Kidney (tissue), 13 donors: ENCODE measurements at regions not wholly inside any gene's neighbourhood (a gene's known extent, or its start where the extent isn't known, plus 50 kb on each side); places are given as distances from the start of the nearest gene placed in this dataset.
A peak's percentile ranks its signal among the peaks of the same experiment; 100 is the strongest.
"Not testable (repeated sequence)": the region's sequence is repeated elsewhere in the genome, so short reads cannot be mapped to it uniquely, and the experiment has no call there.

Source experiments
- DNase-seq, 5 donors: peaks; one replicate each; pipeline ENCODE4 v3.0.0-alpha.2; 2013 to 2020
- FAIRE-seq: peaks from 2 replicates; lab custom pipeline; 2012; peaks lifted over from hg19 to GRCh38; lab: Jason Lieb, UNC
- H3K27ac ChIP-seq, 2 donors: one replicate each; pipeline ENCODE4 v1.7.0; 2013; ENCODE audit warnings: low read depth in 2 of 2, low read length in 2 of 2, inconsistent platforms in 1 of 2
- H3K27me3 ChIP-seq: one replicate; pipeline ENCODE4 v1.7.1; 2013; ENCODE audit warnings: low read length, inconsistent platforms; ENCODE audit not compliant: control insufficient read depth, insufficient read depth
- H3K36me3 ChIP-seq, 3 donors: one replicate each; pipeline versions ENCODE4 v1.7.0 to v1.7.1; 2013; ENCODE audit warnings: low read length in 3 of 3, control low read depth in 1 of 3, inconsistent platforms in 1 of 3; ENCODE audit not compliant: insufficient read depth in 3 of 3, control insufficient read depth in 2 of 3
- H3K4me1 ChIP-seq, 3 donors: one replicate each; pipeline versions ENCODE4 v1.7.0 to v1.7.1; 2013; ENCODE audit warnings: low read length in 3 of 3, inconsistent platforms in 1 of 3, low read depth in 1 of 3; ENCODE audit not compliant: control insufficient read depth in 2 of 3, insufficient read depth in 2 of 3
- H3K4me3 ChIP-seq, 3 donors: one replicate each; pipeline versions ENCODE4 v1.7.0 to v1.8.1; 2013; ENCODE audit warnings: low read length in 3 of 3, control low read depth in 1 of 3, inconsistent platforms in 1 of 3
- H3K9ac ChIP-seq, 3 donors: one replicate each; pipeline versions ENCODE4 v1.7.0 to v1.7.1; 2013; ENCODE audit warnings: low read length in 3 of 3, control low read depth in 1 of 3, inconsistent platforms in 1 of 3
- H3K9me3 ChIP-seq, 3 donors: one replicate each; pipeline versions ENCODE4 v1.7.0 to v1.7.1; 2013; ENCODE audit warnings: low read length in 3 of 3, control low read depth in 1 of 3, inconsistent platforms in 1 of 3; ENCODE audit not compliant: control insufficient read depth in 2 of 3, insufficient read depth in 1 of 3
- intact Hi-C: fragments of 100-400 bp; cut with DNase I; formaldehyde crosslinking; loops from one replicate; pipeline ENCODE4 v1.11.1; 2022
- TF ChIP-seq, protein P1 (sequence below): IDR thresholded peaks from 3 replicates; pipeline ENCODE4 v1.5.1; 2012; ENCODE audit warnings: mild to moderate bottlenecking, moderate library complexity, borderline replicate concordance; ENCODE audit not compliant: insufficient read depth; ENCODE audit errors: extremely low read depth
- donor health status: control.
- donor health status: control.
- donor health status: control.
- donor health status: control.
- donor health status: control.
- donor health status: DM: yes; HTN: yes; CAD: no.
- donor health status: Normal renal cell carcinoma (clear cell type).

DNA sequence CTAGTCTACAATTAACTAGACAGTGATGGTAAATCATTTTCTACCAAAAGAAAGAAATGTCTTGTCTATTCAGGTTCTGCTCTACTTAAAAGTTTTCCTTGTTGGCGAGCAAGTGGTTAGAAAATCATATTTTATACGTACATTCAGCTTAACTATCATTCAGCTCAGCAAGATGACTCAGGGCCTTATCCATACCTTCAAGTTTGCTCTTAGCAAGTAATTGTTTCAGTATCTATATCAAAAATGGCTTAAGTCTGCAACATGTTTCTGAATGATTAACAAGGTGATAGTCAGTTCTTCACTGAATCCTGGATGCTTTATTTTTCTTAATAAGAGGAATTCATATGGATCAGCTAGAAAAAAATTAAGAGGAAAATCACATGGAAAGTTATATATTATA, 90.8 kb upstream of the TP53BP2 start:
- H3K4me3 ChIP-seq, H3K36me3 ChIP-seq, H3K9ac ChIP-seq, H3K4me1 ChIP-seq, H3K27me3 ChIP-seq, H3K27ac ChIP-seq, FAIRE-seq, H3K9me3 ChIP-seq, intact Hi-C loops, DNase-seq: not testable (repeated sequence)

DNA sequence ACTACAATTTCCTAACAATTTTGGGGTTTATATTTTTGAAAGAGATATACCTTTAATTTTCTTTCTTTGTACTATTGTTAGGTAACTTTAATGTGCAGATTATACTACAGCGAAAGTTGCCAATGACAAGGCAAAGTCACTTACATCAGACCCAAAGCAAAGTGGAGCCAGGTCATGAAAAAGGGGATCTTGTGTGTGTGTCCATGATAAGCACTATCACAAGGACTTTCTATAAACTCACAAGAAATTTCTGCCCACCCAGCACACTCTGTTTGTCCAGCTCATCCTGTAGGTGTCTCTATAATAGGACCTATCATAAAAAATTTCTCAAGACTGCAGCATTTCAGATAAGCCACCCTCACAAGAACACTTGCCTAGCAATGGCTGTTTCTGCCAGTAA, 85.7 kb upstream of the TP53BP2 start:
- H3K9me3 ChIP-seq, intact Hi-C loops, DNase-seq, H3K36me3 ChIP-seq, H3K27me3 ChIP-seq, FAIRE-seq, H3K4me1 ChIP-seq, H3K27ac ChIP-seq, H3K4me3 ChIP-seq, H3K9ac ChIP-seq: not testable (repeated sequence)

GRCh38 chr1:223920805-223921204, 75.1 kb upstream of the TP53BP2 start:
- H3K4me1 ChIP-seq, H3K36me3 ChIP-seq, FAIRE-seq, intact Hi-C loops, H3K27ac ChIP-seq, H3K4me3 ChIP-seq, H3K27me3 ChIP-seq, H3K9me3 ChIP-seq, H3K9ac ChIP-seq: not testable (repeated sequence)
- peak in 1 of 5 donors; percentile 45 for DNase-seq
- TF ChIP-seq, protein P1, sequence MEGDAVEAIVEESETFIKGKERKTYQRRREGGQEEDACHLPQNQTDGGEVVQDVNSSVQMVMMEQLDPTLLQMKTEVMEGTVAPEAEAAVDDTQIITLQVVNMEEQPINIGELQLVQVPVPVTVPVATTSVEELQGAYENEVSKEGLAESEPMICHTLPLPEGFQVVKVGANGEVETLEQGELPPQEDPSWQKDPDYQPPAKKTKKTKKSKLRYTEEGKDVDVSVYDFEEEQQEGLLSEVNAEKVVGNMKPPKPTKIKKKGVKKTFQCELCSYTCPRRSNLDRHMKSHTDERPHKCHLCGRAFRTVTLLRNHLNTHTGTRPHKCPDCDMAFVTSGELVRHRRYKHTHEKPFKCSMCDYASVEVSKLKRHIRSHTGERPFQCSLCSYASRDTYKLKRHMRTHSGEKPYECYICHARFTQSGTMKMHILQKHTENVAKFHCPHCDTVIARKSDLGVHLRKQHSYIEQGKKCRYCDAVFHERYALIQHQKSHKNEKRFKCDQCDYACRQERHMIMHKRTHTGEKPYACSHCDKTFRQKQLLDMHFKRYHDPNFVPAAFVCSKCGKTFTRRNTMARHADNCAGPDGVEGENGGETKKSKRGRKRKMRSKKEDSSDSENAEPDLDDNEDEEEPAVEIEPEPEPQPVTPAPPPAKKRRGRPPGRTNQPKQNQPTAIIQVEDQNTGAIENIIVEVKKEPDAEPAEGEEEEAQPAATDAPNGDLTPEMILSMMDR: peak; percentile 27

DNA sequence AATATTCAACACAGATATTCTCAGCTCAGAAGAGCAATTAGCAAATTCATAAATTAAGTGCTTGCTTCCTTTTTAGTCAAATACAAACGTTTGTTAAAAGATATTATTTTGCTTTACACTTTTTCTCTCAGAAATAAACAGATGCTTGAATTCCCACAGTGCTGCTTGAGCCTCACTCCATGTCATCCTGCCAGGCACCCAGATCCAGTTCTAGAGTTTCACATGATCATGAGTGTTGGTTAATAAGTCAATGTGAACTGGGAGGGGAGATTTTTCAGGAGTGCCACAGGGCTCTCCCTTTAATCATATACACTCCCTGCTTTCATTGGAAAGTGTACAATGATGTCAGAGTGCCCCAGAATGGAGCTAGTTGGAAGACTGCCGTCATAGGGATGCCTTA, 69.7 kb upstream of the TP53BP2 start:
- intact Hi-C loops, H3K4me1 ChIP-seq, H3K9ac ChIP-seq, H3K27ac ChIP-seq, FAIRE-seq, H3K9me3 ChIP-seq, H3K27me3 ChIP-seq, H3K4me3 ChIP-seq, H3K36me3 ChIP-seq: not testable (repeated sequence)
- DNase-seq: peak in 1 of 5 donors; percentile 0

- H3K27ac ChIP-seq, H3K9me3 ChIP-seq, H3K36me3 ChIP-seq, H3K9ac ChIP-seq, H3K4me1 ChIP-seq, DNase-seq, intact Hi-C loops, FAIRE-seq, H3K4me3 ChIP-seq, H3K27me3 ChIP-seq: not testable (repeated sequence)
Observed at GRCh38 chr1:223913715-223914114, 68.0 kb upstream of the TP53BP2 start.

GRCh38 chr1:223907943-223908587, 62.3 kb upstream of the TP53BP2 start:
- H3K4me1 ChIP-seq, H3K27me3 ChIP-seq, H3K9ac ChIP-seq, H3K4me3 ChIP-seq, H3K27ac ChIP-seq, H3K9me3 ChIP-seq, intact Hi-C loops, FAIRE-seq, H3K36me3 ChIP-seq, DNase-seq: not testable (repeated sequence)

GRCh38 chr1:223903221-223903620, 57.5 kb upstream of the TP53BP2 start:
- H3K36me3 ChIP-seq, H3K4me3 ChIP-seq, H3K27ac ChIP-seq, FAIRE-seq, H3K4me1 ChIP-seq, intact Hi-C loops, H3K27me3 ChIP-seq, H3K9ac ChIP-seq, DNase-seq, H3K9me3 ChIP-seq: not testable (repeated sequence)

DNA sequence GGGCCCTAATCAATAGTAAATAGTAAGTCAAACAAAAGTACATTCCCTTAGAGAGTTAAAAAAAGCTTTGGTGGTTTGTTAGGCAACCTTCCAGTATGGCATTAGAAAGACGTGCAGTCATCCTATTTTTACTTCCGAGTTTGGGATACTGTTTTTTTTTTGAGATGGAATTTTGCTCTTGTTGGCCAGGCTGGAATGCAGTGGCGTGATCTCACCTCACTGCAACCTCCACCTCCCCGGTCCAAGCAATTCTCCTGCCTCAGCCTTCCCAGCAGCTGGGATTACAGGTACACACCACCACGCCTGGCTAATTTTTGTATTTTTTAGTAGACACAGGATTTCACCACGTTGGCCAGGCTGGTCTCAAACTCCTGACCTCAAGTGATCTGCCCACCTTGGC, 54.0 kb upstream of the TP53BP2 start:
- H3K36me3 ChIP-seq, H3K27me3 ChIP-seq, H3K27ac ChIP-seq, DNase-seq, H3K9ac ChIP-seq, H3K9me3 ChIP-seq, intact Hi-C loops, FAIRE-seq, H3K4me1 ChIP-seq, H3K4me3 ChIP-seq: not testable (repeated sequence)
